GM19238 (cell line): ENCODE measurements at regions not wholly inside any gene's neighbourhood (a gene's known extent, or its start where the extent isn't known, plus 50 kb on each side); places are given as distances from the start of the nearest gene placed in this dataset.
"Not testable (repeated sequence)": the region's sequence is repeated elsewhere in the genome, so short reads cannot be mapped to it uniquely, and the experiment has no call there.

Source experiments
- DNase-seq: peaks from one replicate; pipeline ENCODE4 v3.0.0; 2011; ENCODE audit warnings: low spot score; ENCODE audit not compliant: insufficient read length

DNA sequence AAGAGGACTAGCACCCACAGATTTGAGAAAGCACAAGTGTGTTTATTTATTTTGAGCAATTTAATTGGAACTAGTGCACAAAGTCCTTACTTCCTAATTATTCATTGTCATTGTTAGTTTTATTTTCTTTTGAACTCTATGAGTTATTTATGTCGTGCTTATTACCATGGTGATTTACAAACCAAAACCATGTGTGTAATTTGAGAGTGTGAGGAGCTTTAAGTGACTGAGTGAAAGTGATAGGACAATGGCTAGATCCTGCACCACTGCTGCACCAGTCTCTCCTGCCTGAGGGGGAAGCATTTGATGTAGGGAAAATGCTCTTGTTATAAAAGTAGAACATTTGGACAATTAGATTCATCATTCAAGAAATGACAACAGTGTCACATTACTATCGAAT, 172.3 kb upstream of the KLF12 start:
- no peak for DNase-seq

DNA sequence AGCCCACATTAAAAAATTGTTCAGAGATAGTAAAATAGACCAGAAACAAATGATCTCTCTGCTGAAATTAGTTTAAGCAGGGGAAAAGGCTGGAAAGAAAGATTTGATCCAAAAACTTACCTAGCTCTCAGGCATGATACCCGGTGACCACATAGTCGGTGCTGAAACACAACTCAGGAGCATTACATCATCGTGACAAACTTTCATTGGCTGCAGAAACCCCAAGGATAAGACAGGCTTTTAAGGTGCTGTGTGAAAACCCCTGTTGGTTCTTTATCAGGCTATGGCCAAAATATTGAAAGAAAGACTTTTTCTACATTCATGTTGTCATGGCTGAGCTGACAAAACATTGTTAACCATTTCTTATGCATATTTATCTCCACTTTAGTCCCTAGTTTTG, 171.7 kb upstream of the KLF12 start:
- no peak for DNase-seq

DNA sequence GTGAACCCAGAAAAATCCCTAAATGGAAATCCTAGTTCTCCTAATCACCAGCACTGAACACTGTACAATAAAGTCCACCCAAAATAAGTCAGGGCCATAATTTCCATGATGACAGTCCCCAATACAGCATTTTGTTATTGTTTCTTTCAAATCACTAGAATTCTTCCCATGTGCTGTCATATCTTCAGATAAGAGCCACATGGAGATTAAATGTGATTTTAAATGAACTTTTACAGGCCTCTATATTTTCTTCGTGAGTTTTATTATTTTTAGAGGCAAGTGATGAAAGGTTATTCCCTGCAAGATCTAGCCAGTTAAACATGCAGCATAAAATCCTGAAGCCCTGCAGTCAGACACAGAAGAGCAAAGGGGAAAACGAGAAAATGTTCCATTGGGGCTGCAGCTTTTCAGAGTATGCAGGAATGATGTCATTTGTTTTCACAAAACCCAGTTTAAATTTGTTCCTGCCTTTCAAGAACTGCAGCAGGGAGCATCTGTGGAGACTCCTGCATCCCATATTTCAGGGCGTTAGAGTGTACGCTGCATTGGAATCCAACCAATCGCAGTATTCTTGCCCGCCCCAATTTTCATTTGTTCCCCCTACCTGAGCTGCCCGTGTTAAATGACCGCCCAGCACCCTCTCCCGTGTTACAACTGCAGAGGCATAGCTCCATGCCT, 167.2 kb upstream of the KLF12 start:
- no peak for DNase-seq

DNA sequence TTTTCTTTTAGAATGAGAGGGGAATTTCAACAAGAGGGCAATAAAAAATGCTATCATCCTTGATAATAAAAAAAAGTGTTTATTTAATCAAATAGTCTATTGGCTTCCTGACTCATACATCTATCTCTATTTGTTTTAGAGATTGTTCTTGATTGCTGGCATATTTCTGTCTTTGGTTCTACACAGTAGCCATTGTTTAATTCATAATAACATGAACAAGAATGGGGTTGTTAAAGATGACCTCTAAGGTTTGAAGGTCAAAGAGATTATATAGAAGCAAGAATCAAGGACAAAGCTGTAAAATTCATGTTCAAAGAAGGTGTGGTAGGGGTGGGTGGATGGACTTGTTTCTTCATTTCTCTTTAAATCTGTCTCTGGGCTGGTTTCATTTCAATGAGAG, 166.0 kb upstream of the KLF12 start:
- no peak for DNase-seq

DNA sequence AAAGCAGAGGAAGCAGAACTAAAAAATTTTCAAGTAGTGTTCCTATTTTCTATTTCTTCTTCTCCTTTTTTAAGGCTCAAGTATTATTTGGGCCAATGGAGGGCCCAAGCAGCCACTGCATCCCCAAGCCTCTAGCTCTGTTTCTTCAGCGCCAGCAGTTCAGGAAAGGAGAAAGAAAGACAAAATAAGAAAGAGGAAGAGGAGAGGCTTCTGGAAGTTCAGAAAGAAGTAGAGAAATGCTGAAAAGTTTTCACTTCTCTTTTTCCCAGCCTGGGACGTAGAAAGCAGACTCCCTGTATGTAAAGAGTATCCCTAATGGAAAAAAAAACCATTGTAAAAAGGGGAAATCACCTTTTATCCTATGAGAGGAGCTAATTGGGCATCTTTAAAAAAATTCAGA, 165.5 kb upstream of the KLF12 start:
- DNase-seq: no peak

DNA sequence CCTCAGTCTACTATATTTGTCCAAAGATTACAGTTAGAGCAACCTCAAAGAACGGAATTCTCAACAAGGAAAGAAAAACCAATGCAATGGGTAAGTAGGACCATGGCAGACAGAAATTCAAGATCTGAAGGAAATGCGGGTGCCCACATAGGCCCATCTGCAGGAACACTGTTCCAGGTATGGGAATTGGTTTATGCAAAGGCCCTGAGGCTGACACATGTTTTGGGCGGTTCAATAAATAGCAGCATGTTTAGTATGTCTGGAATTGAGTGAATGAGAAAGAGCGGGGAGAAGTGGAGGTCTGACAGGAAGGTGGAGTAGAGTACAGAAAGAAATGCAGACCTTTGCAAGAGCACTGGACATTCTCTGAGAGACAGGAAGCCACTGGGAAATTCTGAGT, 164.7 kb upstream of the KLF12 start:
- DNase-seq: no peak

DNA sequence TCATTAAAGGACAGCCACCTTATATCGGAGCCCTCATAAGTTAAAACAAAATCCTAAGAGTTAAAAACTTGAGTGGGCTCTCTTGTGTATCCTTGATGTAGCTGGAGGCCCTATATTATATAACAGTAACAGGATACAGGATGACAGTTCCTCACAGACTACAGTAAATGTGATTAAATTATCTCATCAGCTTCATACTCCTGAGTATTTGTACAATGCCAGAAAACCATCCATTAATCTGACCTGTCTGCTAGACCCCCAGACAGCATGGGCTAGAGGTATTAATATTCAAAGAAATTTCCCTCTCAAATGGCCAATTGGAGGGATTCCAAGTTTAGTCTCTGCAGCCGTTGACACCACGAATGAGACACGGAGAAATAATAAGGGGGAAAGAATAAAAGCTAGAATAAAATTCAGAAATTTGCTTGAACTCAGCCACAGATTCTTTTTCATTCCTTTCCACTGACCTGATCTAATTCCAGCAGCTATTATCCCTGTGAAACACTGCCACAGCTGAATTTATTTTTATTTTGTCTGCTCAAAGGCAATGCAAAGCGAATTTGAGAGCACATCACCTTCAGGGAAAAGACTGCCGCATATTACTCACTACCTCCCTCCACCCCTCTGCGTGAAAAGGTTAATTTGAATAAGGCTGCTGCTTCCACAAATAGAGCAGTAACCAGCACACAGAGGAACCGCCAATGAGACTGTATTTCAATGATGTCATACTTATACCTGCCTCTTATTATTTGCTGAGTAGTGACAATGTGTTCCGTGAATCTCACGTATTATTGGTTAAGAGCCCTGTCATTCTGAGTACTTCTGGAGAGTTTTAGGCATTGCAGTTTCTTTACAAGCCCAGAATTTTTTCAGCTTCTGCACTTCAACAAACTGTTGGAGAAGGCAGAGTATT, 155.9 kb upstream of the KLF12 start:
- DNase-seq: no peak

DNA sequence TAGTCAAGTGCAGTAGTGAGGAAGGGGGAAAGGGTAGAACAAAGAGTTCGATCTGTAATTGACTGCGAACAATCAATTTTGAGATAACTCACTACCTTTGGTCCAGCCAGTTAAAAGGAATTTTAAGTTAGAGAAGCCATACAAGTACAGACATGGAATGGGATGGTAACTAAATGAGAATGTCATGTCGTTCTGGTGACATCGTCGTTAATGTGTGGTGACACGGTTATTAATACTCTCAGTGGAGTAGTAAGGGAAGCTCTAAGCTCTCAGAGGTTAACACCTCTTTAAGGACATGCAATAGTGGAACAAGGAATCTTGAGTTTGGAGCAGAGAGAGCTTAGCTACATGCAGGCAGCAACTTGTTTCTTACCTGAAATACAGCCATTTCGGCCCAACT, 154.9 kb upstream of the KLF12 start:
- DNase-seq: no peak

DNA sequence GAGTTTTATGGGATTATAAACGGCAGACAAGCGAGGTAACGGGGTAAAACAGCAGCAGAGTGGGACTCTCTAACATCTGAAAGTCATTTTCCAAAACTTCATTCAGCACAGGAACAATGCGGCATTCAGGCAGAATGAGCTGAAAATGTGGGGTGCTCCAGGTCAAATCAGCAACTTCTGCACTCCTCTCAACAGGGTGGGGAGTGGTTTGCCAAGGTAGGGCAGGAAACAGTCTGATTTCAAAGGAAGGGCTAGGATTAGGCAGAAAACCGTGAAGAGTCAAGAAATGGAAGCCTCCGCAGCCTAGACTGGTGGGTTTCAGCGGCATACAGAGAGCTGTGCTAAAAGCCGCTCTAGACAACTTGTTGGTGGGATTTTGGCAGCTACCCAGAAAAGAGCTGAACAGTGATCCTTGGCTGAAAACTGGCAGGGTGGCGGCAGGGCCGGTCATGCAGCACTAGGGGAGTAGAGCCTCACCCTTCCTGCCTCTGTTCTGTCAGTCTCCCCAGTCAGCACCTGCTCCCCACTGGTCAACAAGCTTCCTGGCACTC, 154.2 kb upstream of the KLF12 start:
- no peak for DNase-seq

DNA sequence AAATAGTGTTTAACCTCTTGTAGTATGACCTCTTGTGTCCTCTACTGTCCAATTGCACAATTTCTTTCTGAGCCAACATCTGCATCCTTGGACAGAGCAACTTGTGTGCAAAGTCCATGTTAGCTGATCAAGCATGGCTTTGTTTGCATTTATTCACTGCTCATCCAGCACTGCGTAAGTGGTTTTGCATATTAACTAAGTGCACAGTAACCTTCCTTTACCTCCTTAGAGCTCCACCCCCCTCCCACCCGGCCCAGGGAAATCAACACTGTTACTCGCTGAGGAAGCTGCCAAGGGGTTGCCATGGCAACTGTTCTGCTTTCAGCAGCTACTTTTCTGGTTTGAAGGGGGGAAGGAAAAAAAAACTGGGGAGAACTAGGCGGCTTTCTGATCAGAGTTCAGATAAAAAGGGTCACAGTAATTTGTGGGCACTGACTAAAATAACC, 153.5 kb upstream of the KLF12 start:
- DNase-seq: no peak

DNA sequence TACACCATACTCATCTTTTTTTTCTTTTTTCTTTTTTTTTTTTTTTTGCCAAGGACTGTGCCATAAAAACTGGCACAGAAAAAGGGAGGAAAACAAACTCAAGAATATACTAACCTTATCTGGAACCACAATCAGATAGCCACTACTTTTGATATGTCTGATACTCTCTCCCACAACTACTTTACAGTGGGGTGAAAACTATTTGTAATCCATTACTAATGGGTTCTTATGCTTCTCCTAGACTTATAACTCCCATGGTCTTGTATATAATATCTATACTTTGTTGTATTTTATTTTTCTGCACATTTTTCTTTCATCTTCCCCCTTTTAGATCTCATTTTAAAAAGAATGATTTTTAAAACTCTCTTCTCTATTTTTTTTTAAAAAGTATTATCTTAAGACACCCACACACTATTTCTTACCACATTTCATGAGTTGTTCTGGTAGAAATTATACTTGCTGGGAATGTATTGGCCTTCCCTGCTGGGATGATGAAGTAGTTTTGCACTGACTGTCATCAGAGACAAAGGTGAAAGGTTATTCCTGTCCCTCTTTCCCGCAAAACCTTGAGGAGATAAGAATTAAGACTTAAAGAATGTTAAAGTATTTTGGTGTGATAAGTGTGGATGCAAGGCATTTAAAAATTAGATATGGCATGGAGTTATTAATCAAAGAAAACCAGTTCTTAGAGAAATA, 146.7 kb upstream of the KLF12 start:
- DNase-seq: no peak

DNA sequence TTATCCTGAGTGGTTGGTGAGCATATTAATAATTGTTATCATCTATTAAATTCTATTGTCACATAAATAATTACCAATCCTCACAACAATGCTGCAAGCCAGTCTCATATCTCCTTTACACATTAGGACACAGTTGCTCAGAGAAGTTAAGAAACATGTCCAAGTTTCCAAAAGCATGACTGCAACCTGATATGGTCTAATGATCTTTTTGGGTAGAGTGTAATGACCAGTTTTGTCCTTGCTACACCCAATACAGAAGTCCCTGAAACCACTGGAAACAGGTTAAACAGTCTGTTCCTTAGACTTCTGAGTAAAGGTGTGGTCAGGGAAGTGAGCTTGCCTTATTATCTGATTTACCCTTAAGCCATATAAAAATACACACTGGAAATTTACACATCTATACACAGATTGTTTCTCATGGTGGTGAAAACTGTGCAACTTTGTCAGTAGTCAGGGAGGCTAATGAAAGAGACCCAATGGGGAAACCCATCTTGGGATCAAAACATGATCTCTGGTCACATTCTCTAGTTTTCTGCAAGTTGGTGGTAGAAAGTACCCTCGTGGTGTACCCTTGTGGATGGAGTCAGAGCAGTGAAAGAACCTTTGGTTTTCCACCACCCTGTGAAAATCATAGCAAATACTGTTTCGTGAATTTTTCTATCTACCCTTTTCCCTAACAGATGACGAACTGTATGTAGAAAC, 146.0 kb upstream of the KLF12 start:
- DNase-seq: no peak

DNA sequence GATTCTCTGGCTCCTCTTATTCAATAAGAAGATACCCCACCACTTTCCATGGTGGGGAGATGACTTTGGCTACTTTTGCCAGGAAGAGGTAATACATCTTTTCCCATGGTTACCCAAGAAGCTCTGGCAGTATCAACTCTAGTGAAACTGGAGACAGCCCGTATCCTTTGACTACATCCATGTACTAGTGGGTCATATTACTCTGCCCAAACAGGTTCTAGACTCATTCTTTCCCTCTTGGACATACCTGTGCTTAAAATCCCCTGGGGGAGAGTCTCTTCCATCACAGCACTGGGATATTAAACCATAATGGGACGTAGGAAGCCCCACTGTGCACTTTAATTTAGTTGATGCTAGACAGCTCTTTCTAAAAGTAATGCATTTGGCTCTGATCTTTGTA, 144.7 kb upstream of the KLF12 start:
- no peak for DNase-seq

DNA sequence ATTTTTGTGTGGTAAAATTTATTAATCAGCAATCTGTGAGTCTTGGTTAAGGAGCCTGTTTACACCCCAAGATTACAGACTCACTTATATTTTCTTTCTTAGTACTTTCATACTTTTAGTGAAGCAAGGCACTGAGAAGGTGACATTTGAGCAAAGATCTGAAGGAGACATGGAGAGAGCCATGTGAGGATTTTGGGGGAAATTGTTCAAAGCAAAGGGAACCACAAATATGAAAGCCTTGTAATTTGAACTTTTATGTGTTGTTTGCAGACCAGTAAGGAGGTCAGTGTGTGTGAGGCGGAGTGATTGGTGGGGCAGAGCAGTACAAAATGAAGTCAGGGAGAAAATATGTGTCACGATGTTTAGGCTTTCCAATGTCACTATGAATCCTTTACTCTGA, 140.7 kb upstream of the KLF12 start:
- DNase-seq: no peak

DNA sequence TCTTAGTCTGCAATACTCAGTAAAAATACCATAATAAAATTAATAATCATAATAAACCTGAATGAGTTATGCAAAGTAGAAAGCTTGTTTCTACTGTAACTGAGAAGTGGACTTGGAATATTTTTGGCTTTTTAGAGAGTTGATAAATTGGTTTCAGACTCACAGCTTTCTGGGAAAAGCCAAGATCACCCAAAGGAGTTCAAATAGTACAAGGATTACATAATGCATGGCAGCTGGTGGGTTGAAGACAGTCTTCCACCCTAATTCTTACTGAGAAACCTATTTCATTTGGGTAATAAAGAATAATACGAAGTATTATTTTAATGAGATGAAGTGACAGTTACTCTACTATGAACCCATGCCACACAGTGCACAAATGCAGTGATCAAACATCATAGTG, 139.4 kb upstream of the KLF12 start:
- DNase-seq: no peak

DNA sequence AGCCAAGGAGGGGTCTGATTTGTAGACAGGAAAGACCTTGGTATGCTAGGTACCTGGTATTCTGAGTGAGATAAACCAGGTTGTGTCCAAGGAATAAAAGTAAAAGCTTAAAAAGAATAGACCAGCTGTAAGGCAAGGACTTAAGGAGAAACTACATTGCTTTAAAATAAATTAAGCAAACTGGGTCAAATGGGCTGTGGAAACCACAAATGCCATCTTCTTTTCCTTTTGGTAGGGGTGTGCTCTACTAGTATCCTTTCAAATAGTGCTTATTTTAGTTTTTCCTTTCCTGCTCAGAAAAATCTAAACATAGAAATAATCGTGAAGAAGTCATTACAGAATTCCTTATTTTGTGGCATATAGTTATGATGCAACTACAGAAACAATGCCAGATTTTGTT, 138.6 kb upstream of the KLF12 start:
- DNase-seq: no peak

DNA sequence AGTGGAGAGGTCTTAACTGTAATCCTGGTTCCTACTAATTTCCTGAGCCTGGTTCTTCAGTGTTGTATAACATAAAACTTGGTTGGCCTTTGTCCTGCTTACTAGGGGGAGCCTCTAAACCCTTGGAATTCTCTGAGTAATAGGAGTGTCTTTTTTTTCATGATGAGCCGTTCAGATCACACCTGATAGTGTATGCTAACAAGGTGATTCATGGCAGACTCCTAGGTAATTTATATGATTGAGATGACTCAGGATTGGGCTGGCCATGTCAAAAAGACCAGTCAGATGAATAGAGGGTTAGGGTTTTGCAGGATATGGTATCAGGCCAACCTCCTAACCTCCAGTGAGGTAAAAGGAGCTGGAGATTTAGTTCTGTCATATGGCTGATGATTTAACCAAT, 135.8 kb upstream of the KLF12 start:
- no peak for DNase-seq

DNA sequence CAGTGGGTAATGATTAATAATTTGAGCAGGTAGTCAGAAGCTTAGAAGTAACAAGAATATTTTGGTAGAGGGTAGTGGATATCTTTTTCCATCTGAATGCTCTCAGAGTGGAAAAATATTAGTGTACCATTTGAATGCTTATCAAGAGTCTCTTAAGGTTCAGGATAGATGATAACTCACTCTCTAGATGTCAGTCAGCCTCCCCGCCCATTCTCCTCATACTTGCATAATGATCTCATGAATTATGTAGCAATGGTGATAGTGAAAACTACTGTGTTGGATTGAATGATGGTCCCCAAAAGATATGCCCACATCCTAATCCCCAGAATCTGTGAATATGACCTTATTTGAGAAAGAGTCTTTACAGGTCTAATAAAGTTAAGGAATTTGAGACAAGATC, 132.7 kb upstream of the KLF12 start:
- DNase-seq: no peak

DNA sequence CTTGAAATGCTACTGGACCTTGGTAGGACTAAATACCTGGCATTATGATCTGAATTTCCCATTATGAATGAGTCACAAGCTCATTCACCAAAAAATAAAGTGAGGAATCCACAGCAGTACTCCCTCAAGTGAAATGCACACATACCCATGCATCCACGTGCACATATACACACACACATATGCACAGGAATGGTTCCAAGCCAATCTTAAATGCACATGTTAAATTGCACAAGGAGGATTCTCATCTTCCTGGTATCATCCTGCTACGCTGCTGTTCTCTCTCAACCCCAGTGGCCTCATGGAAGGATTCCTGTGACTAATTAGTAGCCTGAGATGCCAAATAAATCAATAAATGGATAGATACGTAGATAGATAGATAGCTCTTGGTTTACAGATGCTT, 132.1 kb upstream of the KLF12 start:
- DNase-seq: no peak

DNA sequence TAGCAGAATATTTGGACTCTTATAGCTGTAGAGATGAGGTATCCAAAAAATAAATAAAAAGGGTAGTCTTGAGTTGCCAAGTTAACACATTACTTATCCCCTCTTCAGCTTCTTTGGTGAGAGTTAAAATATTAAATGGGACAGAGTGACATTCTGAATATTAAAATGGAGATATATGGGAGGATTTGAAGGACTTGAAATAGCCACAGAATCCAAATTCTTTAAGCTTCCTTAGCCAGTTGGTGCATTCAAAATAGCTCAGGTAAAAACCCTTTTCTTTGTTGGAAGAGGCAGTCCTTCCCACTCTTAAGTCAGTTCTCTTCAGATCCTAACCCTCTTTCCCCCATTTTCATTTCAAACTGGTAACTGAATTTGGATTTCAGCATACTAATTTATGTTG, 130.1 kb upstream of the KLF12 start:
- no peak for DNase-seq

DNA sequence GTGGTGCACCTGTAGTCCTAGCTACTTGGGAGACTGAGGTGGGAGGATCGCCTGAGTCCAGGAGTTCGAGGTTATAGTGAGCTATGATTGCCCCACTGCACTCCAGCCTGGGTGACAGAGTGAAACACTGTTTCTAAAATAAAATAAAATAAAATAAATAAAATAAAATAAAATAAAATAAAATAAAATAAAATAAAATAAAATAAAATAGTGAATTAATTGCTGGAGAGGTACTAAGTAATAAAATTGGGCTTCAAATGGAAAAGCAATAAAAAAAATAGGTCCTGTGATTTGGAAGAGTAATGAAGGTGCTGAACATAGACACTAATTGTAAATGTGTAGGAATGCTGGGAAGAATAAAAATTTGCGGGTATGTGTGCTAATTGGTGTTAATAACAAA, 126.2 kb upstream of the KLF12 start:
- DNase-seq: not testable (repeated sequence)
